ENCODE measurements at regions not wholly inside any gene's neighbourhood (a gene's known extent, or its start where the extent isn't known, plus 50 kb on each side); places are given as distances from the start of the nearest gene placed in this dataset.

GRCh38 chr4:184286358-184286757 lies 68.7 kb upstream of the ENPP6 start:
- no peaks in the 10 kb centered on the region for H3K36me3 Mint-ChIP-seq
- H3K4me3 Mint-ChIP-seq: no peak overlapping the region
- H3K9me3 Mint-ChIP-seq: no peaks in the 10 kb centered on the region
- peaks cover 4% of the 10 kb centered on the region for H3K27me3 Mint-ChIP-seq
- H3K4me1 Mint-ChIP-seq (ENCODE audit: low read depth): peaks cover 75% of the 10 kb centered on the region
- ChIA-PET POLR2A (no interaction called here), CTCF (no interaction called here)
- intact Hi-C loops (cut with micrococcal nuclease): no loop called here
- DNase-seq: no peak
- no peak overlapping the region for H3K27ac Mint-ChIP-seq

- intact Hi-C loops (cut with micrococcal nuclease): loop anchor here (5.0 kb wide), 2 partner anchors 363 to 448 kb away; partner anchors contain the start of genes CASP3, CENPU and PRIMPOL
- H3K36me3 Mint-ChIP-seq: no peaks in the 10 kb centered on the region
- no peaks in the 10 kb centered on the region for H3K9me3 Mint-ChIP-seq
- peaks cover 79% of the 10 kb centered on the region for H3K4me1 Mint-ChIP-seq (ENCODE audit: low read depth)
- DNase-seq: no peak
- no peak overlapping the region for H3K27ac Mint-ChIP-seq
- CTCF ChIA-PET: interaction anchor here (0.7 to 1.5 kb wide), 2 partner anchors 21 to 75 kb away, joined by 3 to 6 read pairs; no protein-coding TSS in a partner anchor
- POLR2A ChIA-PET: no interaction called here
- H3K4me3 Mint-ChIP-seq: no peak overlapping the region
- peaks cover 4% of the 10 kb centered on the region for H3K27me3 Mint-ChIP-seq
Observed at GRCh38 chr4:184284742-184285141, 67.1 kb upstream of the ENPP6 start.

- H3K4me3 Mint-ChIP-seq: no peak overlapping the region
- ChIA-PET POLR2A (no interaction called here), CTCF (interaction anchor here (0.7 to 4.5 kb wide), 4 partner anchors 16 to 230 kb away, joined by 3 to 56 read pairs (median 16); no protein-coding TSS in a partner anchor)
- peaks cover 4% of the 10 kb centered on the region for H3K27me3 Mint-ChIP-seq
- H3K27ac Mint-ChIP-seq: no peak overlapping the region
- intact Hi-C loops (cut with micrococcal nuclease): loop anchor here (5.0 kb wide), 2 partner anchors 363 to 448 kb away; partner anchors contain the start of genes CASP3, CENPU and PRIMPOL
- no peaks in the 10 kb centered on the region for H3K9me3 Mint-ChIP-seq
- peaks cover 78% of the 10 kb centered on the region for H3K4me1 Mint-ChIP-seq (ENCODE audit: low read depth)
- no peak for DNase-seq
- no peaks in the 10 kb centered on the region for H3K36me3 Mint-ChIP-seq
Observed at GRCh38 chr4:184284336-184284690, 66.6 kb upstream of the ENPP6 start.

- ChIA-PET CTCF (interaction anchor here (0.6 to 6.0 kb wide), 18 partner anchors 10 to 365 kb away, joined by 3 to 78 read pairs (median 4); partner anchors contain the start of genes CASP3 and PRIMPOL), POLR2A (interaction anchor here (1.0 to 5.0 kb wide), 12 partner anchors 10 to 230 kb away, joined by 3 to 65 read pairs (median 4); partner anchors contain the start of gene IRF2)
- DNase-seq: no peak
- no peaks in the 10 kb centered on the region for H3K36me3 Mint-ChIP-seq
- peak overlapping the region; percentile 91 for H3K27ac Mint-ChIP-seq
- intact Hi-C loops (cut with micrococcal nuclease): loop anchor here (1.0 to 5.0 kb wide), 7 partner anchors 27 to 449 kb away; partner anchors contain the start of genes CASP3, CENPU and PRIMPOL
- H3K9me3 Mint-ChIP-seq: no peaks in the 10 kb centered on the region
- H3K4me3 Mint-ChIP-seq: no peak overlapping the region
- H3K27me3 Mint-ChIP-seq: peaks cover 4% of the 10 kb centered on the region
- H3K4me1 Mint-ChIP-seq (ENCODE audit: low read depth): peaks cover 73% of the 10 kb centered on the region
Observed at GRCh38 chr4:184283659-184284335, 66.1 kb upstream of the ENPP6 start.

GRCh38 chr4:184282895-184283654 lies 65.4 kb upstream of the ENPP6 start:
- DNase-seq: peak; percentile 76
- Mint-ChIP-seq H3K4me3 (no peak overlapping the region), H3K27me3 (peaks cover 4% of the 10 kb centered on the region), H3K36me3 (no peaks in the 10 kb centered on the region), H3K4me1 (ENCODE audit: low read depth) (peaks cover 71% of the 10 kb centered on the region), H3K27ac (peak overlapping the region; percentile 91), H3K9me3 (peaks cover under 1% of the 10 kb centered on the region)
- intact Hi-C loops (cut with micrococcal nuclease): loop anchor here (1.0 to 5.0 kb wide), 10 partner anchors 15 to 449 kb away; partner anchors contain the start of genes CASP3, CENPU and PRIMPOL
- POLR2A ChIA-PET: interaction anchor here (1.0 to 5.0 kb wide), 12 partner anchors 10 to 230 kb away, joined by 3 to 65 read pairs (median 4); partner anchors contain the start of gene IRF2
- CTCF ChIA-PET: interaction anchor here (0.6 to 6.0 kb wide), 17 partner anchors 9 to 366 kb away, joined by 3 to 78 read pairs (median 4); partner anchors contain the start of genes CASP3 and PRIMPOL

- Mint-ChIP-seq H3K4me1 (ENCODE audit: low read depth) (peaks cover 71% of the 10 kb centered on the region), H3K27me3 (peaks cover 4% of the 10 kb centered on the region), H3K4me3 (peak overlapping the region; percentile 10), H3K9me3 (peaks cover 8% of the 10 kb centered on the region), H3K27ac (peak overlapping the region; percentile 91), H3K36me3 (no peaks in the 10 kb centered on the region)
- intact Hi-C loops (cut with micrococcal nuclease): loop anchor here (1.0 to 5.0 kb wide), 5 partner anchors 14 to 450 kb away; partner anchors contain the start of genes CASP3, CENPU and PRIMPOL
- peak; percentile 87 for DNase-seq
- ChIA-PET POLR2A (interaction anchor here (1.0 to 5.0 kb wide), 11 partner anchors 9 to 255 kb away, joined by 3 to 65 read pairs (median 5); partner anchors contain the start of gene IRF2), CTCF (interaction anchor here (1.0 to 6.0 kb wide), 11 partner anchors 8 to 452 kb away, joined by 3 to 78 read pairs (median 5); partner anchors contain the start of genes CASP3, CENPU and PRIMPOL)
Observed at GRCh38 chr4:184282251-184282713, 64.6 kb upstream of the ENPP6 start.

GRCh38 chr4:184281231-184282139 lies 63.8 kb upstream of the ENPP6 start:
- CTCF ChIA-PET: interaction anchor here (0.7 to 6.0 kb wide), 10 partner anchors 8 to 452 kb away, joined by 3 to 78 read pairs (median 8); partner anchors contain the start of genes CASP3, CENPU and PRIMPOL
- intact Hi-C loops (cut with micrococcal nuclease): loop anchor here (1.0 to 5.0 kb wide), 6 partner anchors 13 to 451 kb away; partner anchors contain the start of genes CASP3, CENPU, IRF2 and PRIMPOL

GRCh38 chr4:184280591-184281071 lies 63.0 kb upstream of the ENPP6 start:
- peak; percentile 74 for DNase-seq
- Mint-ChIP-seq H3K36me3 (peaks cover 7% of the 10 kb centered on the region), H3K9me3 (peaks cover 18% of the 10 kb centered on the region), H3K27ac (peak overlapping the region; percentile 91), H3K27me3 (peaks cover 3% of the 10 kb centered on the region), H3K4me1 (ENCODE audit: low read depth) (peaks cover 74% of the 10 kb centered on the region), H3K4me3 (peak overlapping the region; percentile 45)
- CTCF ChIA-PET: interaction anchor here (0.7 to 6.0 kb wide), 9 partner anchors 12 to 295 kb away, joined by 3 to 78 read pairs (median 5); no protein-coding TSS in a partner anchor
- intact Hi-C loops (cut with micrococcal nuclease): loop anchor here (1.0 to 5.0 kb wide), 4 partner anchors 8 to 452 kb away; partner anchors contain the start of genes CASP3, CENPU, IRF2 and PRIMPOL
- POLR2A ChIA-PET: interaction anchor here (0.9 to 5.0 kb wide), 8 partner anchors 9 to 454 kb away, joined by 3 to 65 read pairs (median 10); partner anchors contain the start of genes CENPU and IRF2

More at GRCh38 chr4:184281231-184282139, 63.8 kb upstream of the ENPP6 start:
- Mint-ChIP-seq H3K27ac (peak overlapping the region; percentile 91), H3K4me3 (peak overlapping the region; percentile 45), H3K4me1 (ENCODE audit: low read depth) (peaks cover 71% of the 10 kb centered on the region), H3K27me3 (peaks cover 4% of the 10 kb centered on the region), H3K9me3 (peaks cover 12% of the 10 kb centered on the region), H3K36me3 (peaks cover 4% of the 10 kb centered on the region)
- POLR2A ChIA-PET: interaction anchor here (0.6 to 5.0 kb wide), 13 partner anchors 8 to 453 kb away, joined by 3 to 65 read pairs (median 4); partner anchors contain the start of genes CASP3, CENPU, IRF2 and PRIMPOL
- DNase-seq: peak; percentile 59

GRCh38 chr4:184280137-184280536 lies 62.5 kb upstream of the ENPP6 start:
- DNase-seq: no peak
- H3K4me1 Mint-ChIP-seq (ENCODE audit: low read depth): peaks cover 72% of the 10 kb centered on the region
- no peak overlapping the region for H3K4me3 Mint-ChIP-seq
- peaks cover 18% of the 10 kb centered on the region for H3K9me3 Mint-ChIP-seq
- H3K27ac Mint-ChIP-seq: peak overlapping the region; percentile 91
- intact Hi-C loops (cut with micrococcal nuclease): loop anchor here (1.0 to 5.0 kb wide), 3 partner anchors 8 to 452 kb away; partner anchors contain the start of genes CASP3, CENPU and PRIMPOL
- ChIA-PET CTCF (interaction anchor here (0.7 to 6.0 kb wide), 8 partner anchors 12 to 180 kb away, joined by 3 to 78 read pairs (median 6); no protein-coding TSS in a partner anchor), POLR2A (interaction anchor here (0.9 to 5.0 kb wide), 7 partner anchors 11 to 454 kb away, joined by 3 to 65 read pairs (median 11); partner anchors contain the start of genes CENPU and IRF2)
- peaks cover 7% of the 10 kb centered on the region for H3K36me3 Mint-ChIP-seq
- peaks cover under 1% of the 10 kb centered on the region for H3K27me3 Mint-ChIP-seq
